C4-2B (cell line): ENCODE measurements at regions not wholly inside any gene's neighbourhood (a gene's known extent, or its start where the extent isn't known, plus 50 kb on each side); places are given as distances from the start of the nearest gene placed in this dataset.

Experiments used
- CTCF ChIP-seq: fragments of 450-650 bp; conservative IDR thresholded peaks from 2 replicates; pipeline ENCODE4 v1.5.1; 2017; ENCODE audit warnings: mild to moderate bottlenecking
- ZFX ChIP-seq: fragments of 450-650 bp; IDR thresholded peaks from 2 replicates; pipeline ENCODE4 v1.6.1; 2017

GRCh38 chr9:99511723-99512122 lies 289.6 kb downstream of the SEC61B start:
- TF ChIP-seq CTCF (peak; percentile 11; the same call in 1 of the 2 replicates), ZFX (no peak)
